Choroid plexus epithelial cell (primary cell): ENCODE measurements at regions not wholly inside any gene's neighbourhood (a gene's known extent, or its start where the extent isn't known, plus 50 kb on each side); places are given as distances from the start of the nearest gene placed in this dataset.

ENCODE experiments used
- DNase-seq: peaks from one replicate; pipeline ENCODE4 v3.0.0-alpha.2; 2010; ENCODE audit warnings: low read depth
- H3K4me3 ChIP-seq: 2 replicates; pipeline ENCODE4 v1.5.1; 2011; ENCODE audit warnings: low read depth, mild to moderate bottlenecking, control low read depth, low read length, moderate library complexity
- TF ChIP-seq, protein P1 (sequence below): conservative IDR thresholded peaks from 2 replicates; pipeline ENCODE4 v1.5.1; 2011; ENCODE audit warnings: low read depth, mild to moderate bottlenecking, control low read depth, inconsistent platforms, low read length, moderate library complexity

DNA sequence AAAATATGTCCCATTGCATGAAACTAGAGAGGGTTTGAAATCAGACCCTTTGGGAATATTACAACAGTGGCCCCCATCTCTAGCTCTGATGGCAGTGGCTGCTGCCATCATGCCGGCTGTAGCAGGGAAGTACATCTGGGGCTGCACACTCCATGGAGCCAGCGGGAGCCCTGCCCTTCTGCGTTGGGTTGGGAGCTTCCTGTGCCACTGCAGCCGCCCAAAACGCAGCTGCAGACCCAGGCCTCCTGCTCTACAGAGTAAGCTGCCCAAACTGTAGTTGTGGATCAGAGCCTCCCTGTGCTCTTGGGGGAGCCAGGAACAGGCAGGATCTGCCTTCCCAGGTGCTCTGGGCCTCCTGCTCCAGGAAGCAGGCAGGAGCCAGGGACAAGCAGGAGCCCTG is 450.0 kb downstream of the HS3ST3B1 start:
- DNase-seq: no peak
- TF ChIP-seq, protein P1, sequence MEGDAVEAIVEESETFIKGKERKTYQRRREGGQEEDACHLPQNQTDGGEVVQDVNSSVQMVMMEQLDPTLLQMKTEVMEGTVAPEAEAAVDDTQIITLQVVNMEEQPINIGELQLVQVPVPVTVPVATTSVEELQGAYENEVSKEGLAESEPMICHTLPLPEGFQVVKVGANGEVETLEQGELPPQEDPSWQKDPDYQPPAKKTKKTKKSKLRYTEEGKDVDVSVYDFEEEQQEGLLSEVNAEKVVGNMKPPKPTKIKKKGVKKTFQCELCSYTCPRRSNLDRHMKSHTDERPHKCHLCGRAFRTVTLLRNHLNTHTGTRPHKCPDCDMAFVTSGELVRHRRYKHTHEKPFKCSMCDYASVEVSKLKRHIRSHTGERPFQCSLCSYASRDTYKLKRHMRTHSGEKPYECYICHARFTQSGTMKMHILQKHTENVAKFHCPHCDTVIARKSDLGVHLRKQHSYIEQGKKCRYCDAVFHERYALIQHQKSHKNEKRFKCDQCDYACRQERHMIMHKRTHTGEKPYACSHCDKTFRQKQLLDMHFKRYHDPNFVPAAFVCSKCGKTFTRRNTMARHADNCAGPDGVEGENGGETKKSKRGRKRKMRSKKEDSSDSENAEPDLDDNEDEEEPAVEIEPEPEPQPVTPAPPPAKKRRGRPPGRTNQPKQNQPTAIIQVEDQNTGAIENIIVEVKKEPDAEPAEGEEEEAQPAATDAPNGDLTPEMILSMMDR: no peak
- no peak overlapping the region for H3K4me3 ChIP-seq

- TF ChIP-seq, protein P1: no peak
- no peak overlapping the region for H3K4me3 ChIP-seq
- DNase-seq: no peak
Observed at GRCh38 chr17:14749269-14749668, 448.4 kb downstream of the HS3ST3B1 start.

- DNase-seq: no peak
- TF ChIP-seq, protein P1: no peak
Observed at GRCh38 chr17:14748036-14748710, 447.3 kb downstream of the HS3ST3B1 start.

GRCh38 chr17:14747603-14747950 is 446.7 kb downstream of the HS3ST3B1 start:
- H3K4me3 ChIP-seq: no peak overlapping the region
- DNase-seq: no peak
- TF ChIP-seq, protein P1: no peak

More at GRCh38 chr17:14748036-14748710, 447.3 kb downstream of the HS3ST3B1 start:
- H3K4me3 ChIP-seq: no peak overlapping the region

DNA sequence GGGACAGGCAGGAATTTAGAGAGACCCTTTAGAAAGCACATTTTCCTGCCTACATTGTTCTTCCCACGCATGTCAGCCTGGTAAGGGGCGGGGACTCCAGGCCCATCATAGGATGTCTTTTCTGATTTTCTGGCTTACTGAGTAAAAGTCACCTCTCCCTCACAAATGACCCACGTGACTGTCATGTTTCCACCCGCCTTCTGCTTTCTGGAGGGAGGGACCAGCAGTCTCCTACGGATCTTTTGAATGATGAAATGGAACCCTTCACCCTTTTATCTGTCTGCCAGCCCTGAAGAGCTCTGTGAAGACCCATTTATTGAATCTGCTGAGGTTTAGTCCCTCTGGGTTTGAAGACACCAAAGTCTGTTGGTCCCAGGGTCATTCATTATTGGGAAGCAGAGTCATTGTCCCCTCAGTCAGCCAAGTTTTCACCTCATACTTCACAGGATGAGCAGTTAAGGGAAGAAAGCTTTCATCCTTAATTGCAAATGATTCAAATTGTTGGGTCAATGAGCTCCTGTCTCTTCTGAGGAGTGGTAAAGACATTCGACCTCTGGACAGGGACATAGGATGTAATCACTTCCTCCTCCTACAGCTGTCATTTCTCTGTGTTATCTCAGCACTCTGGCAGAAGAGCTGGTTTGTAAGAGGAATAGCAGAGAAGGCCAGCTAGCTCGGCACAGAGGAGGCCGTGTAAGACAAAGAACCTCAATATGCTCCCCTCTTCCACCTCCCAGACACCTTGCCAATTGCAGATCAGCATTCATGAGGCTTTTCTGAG is 446.1 kb downstream of the HS3ST3B1 start:
- no peak overlapping the region for H3K4me3 ChIP-seq
- TF ChIP-seq, protein P1: no peak
- DNase-seq: no peak

GRCh38 chr17:14745541-14745940 is 444.7 kb downstream of the HS3ST3B1 start:
- TF ChIP-seq, protein P1: no peak
- H3K4me3 ChIP-seq: no peak overlapping the region
- peak; percentile 57 for DNase-seq
